Activated T-cell treated with anti-CD3 and anti-CD28 coated beads, Interleukin-2, amount 50 U/mL, for 1 hour (primary cell): ENCODE measurements at regions not wholly inside any gene's neighbourhood (a gene's known extent, or its start where the extent isn't known, plus 50 kb on each side); places are given as distances from the start of the nearest gene placed in this dataset.

Source experiments
- DNase-seq: peaks from one replicate; pipeline ENCODE4 v3.0.0-alpha.2; 2020

DNA sequence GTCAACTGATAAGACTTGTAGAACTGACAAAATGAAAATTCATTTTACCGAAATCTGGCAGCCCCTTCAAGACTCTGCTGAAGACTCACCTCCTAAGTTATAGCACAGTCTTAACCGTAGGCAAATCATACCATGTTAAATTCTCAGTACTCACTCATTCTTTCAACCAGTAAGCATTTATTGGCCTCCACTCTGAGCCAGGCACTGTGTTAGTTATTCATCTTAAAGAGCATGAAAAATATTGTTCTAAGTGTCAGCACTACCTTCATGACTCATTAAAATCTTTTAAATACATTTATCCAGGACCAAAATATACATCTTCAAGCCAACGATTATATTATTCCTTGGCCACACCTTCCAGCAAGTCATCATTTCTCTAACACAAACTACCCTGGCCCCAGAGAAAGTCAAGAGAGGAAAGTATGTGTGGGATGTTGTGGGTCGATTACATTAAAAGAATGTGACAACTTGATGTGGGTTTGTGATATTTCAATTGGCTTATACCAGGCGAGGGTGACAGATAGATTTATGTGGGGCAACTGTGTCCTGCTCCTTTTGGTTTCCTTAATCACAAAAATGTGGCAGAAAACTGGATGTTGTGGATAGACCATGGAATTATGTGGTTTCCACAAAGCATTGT, 55.0 kb downstream of the TMEM30B start:
- no peak for DNase-seq

DNA sequence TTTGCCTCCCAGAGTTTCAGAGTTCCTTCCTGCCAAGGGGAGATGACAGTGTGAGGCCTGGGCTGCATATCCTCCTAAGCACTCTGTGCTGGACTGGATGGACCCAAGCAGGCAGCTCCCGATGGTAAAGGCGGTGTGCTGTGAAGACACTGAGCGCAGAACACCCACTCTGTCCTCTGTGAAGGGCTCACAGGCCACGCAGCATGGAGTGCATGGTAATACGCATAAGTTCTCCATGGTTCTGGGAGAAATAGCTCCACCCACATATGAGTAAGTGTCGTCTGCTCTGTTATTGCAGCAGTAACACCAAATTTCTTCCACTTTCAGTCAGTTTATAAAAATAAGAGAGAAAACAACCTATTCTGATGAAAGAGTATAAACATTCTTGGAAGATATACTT, 55.8 kb downstream of the TMEM30B start:
- no peak for DNase-seq

DNA sequence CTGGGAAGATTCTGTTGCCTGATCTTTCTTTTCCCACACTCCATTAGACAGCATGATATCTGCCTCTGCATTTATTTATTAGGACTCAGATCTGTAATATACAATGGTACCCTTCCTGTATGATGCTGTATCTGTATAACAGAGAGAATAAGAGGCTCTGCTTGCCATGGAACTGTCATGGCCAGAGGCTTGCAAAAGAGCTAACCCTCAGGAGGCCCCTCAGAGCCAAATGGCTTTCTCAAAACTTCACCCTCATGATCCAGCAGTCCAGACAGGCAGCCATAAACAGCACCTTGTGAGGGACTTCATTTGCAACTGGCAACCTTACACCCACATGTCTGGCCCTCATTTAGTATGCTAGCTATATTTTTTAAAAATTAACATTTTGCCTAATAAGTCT, 57.6 kb downstream of the TMEM30B start:
- no peak for DNase-seq

DNA sequence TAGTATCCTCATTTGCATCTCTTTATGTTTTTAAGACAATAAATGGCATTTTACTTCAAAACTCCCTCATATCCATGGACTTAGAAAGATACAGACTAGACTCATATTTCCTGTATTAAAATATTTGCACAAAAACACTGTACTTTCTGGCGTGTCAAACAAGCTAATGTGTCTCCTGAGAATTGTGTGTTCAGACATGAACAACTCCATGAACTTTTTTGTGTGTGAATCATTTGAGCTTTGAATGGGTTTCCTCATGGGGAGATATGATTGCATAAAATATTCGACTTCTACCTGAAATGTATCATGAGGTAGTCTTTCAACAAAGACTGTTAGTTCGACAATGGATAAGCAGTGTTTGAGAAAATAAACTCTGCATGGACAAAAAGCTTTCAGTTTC, 58.8 kb downstream of the TMEM30B start:
- no peak for DNase-seq

DNA sequence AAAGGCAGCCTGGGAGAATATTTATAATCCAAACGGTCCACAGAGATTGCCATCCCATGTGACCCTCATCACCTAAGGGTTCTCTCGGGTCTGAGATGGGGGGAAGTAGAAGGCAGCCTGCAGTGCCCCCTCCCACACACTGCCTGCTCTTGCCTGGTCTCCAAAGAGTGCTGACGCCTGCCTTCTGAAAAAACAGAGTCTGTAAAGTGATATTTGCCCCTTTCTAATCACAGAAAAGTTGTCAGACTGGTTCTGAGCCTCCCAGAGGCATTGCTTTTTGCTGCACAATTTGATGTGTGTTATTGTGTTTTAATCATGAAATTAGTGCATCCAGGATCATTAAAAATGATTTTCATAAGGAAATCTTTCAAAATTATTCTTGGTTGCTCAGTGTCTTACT, 59.2 kb downstream of the TMEM30B start:
- DNase-seq: no peak

DNA sequence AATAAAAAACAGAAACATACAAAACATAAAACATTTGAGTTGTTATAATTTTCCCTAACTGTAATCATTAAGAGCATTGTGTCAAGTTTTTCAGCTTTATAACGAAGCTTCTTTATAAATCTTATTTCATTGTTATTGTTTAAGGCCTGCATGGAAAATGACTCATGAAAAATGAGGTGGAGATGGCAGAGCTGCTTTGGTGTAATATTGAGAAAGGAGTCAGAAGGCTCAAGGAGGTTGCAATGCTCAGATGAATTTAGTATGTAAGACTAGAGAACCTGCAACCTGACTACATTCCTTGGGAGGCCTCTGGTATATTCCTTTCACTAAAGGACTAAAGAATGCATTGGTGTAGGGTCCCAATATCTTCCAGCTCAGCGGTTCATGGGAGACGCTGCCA, 61.5 kb downstream of the TMEM30B start:
- no peak for DNase-seq

DNA sequence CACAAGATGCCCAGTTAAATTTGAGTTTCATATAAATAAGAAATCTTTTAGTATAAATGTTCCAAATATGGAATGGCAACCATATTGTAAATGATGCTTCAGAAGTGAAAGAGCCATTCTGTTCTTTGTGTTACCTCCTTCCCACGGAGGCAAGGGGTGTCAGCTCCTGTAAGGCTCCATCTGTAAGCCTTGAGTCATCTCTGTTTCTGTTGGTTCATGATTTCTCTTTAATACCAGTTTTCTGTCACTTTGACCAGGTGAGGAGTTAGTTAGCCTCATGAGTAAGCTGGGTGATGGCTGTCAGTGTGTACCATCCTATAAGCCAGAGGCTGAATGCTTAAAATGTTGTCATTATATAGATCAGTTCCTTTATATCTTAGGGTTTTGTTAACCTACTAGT, 61.9 kb downstream of the TMEM30B start:
- no peak for DNase-seq

DNA sequence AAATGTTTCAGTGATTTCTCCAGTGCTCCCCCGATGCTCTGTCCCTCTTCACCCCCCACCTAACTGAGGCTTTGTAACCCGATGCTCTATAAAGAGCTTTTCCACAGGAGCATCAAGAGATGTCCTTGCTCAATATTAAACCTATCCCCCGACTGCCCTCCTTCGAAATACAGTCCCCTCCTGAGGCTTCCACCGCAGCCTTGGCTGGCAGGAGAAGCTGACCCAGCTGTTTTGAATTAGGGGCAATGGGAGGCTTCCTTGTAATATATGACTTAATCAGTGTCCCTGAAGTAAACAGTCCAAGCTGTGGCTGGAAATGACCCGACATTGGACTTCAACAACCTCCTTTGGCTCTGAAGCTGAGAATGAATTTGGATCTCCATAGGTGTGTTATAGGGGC, 62.4 kb downstream of the TMEM30B start:
- no peak for DNase-seq

DNA sequence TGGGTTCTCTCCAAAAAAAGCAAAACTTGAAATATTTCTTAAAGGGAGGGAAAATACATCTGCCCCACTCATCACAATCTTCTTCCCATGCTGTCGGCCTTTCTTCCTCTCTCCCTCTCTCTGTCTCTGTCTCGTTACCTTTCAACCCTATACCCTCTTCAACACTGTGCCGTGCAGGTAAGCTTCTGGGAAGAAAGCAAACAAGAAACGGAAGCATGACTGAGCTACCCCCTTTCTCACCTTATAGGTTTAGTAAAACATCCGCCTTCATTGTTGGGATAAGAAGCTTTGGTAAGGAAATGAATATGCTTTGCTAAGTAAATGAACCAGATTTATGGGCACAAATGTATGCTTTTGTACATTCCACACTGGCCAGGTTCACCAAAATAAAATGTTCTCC, 63.0 kb downstream of the TMEM30B start:
- no peak for DNase-seq

DNA sequence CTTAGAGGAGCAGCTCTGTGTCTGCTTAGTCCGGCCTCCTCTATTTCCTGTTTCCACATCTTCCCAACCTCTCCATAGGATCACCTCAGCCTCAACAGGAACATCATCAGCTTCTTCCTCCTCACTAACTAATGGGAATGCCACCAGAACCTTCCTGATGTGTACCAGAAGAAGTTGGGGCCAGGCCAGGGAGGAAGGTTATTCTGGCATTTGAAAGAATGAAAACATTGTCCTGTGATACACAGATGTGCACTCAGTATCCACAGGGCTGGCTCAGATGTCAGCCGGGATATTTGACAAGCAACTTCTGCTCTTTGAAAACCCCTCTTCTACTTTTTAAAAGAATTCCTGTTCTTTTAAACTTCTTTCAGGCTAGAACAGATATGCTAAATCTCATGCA, 63.6 kb downstream of the TMEM30B start:
- DNase-seq: no peak

DNA sequence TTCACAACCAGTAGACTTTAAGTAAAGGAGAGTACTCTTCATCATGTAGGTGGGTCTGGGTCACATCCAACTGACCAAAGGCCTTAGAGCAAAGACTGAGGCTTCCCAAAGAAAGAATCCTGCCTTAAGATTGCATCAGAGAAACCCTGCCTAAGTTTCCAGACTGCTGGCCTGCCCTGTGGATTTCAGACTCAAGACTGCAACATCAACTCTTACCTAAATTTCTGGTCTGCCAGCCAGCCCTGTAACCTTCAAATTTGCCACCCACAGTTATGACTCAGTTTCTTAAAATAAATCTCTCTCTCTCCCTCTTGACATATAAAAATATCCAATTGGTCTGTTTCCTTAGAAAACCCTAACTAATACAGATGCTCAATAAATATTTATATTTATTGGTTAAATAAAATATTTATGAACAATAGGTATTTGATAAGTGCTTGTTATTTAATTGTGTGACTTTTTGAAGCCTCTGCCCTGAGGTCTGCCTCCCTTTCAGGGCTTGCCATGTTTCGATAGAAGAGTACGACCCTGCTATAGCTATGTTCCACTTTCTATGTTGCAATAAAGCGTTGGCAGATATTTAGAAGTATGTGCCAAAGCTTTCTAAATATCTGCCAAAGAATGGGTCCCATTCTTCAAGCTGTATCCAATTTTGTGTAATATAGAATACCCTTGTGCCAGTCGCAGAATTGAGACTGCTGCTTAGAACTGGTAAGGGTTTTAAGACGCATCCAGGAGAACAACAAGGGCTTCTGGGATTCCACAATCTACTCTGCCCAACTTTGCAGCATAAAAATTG, 65.7 kb downstream of the TMEM30B start:
- DNase-seq: no peak

DNA sequence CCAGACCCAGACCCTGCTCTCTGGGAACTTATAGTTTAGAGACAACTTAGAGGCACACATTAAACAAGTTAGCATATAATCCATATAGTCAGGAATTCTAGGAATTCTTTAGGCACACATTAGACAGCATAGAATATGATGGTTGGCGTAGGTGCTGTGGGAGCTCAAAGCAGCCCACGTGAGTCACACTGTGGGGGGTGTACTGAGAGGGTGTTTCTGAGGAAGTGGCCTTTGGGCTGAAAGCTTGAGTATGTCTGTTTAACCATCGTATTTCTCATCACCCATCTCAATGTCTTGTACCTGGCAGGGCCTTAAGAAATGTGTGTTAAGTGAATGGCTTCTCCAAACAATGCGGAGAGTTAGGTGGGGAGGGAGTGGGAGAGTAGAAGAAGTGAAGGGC, 67.2 kb downstream of the TMEM30B start:
- no peak for DNase-seq

DNA sequence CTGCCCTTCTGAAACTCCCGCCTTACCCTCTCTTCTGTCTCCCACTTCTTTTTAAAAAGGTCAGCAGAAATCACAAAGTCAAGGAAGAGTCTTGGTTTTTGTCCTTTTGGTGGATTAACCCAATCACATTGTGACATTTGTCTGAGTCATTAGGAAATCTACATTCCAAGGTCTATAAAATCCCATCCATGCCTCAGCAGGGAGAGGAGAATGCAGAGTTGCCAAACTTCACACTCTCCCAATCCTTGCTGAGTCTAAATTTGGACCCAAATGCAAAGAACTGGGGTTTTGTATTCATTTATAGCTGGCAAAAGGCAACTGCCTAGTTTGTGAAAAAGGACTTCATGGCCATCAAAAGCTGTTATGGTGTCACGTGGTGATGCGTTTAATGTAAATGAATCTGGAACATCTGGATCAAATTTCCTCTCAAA, 67.9 kb downstream of the TMEM30B start:
- no peak for DNase-seq

DNA sequence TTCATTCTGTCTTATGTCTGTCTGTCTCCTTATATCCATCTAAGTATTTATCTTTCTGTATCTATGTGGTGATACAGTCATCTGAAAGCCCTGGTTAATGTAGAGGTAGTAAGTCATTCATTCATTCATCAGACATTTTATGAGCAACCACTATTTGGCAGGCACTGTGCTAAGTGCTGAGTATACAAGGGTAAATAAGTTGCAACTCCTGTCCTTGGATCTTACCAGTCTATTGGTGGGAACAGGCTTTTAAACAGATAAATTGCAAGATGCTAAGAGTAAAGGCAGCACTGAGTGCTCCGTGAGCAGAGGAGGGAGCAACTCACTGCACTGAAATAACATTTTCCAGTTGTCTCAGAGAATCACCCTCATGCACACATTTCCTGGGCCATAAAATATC, 68.6 kb downstream of the TMEM30B start:
- DNase-seq: no peak

DNA sequence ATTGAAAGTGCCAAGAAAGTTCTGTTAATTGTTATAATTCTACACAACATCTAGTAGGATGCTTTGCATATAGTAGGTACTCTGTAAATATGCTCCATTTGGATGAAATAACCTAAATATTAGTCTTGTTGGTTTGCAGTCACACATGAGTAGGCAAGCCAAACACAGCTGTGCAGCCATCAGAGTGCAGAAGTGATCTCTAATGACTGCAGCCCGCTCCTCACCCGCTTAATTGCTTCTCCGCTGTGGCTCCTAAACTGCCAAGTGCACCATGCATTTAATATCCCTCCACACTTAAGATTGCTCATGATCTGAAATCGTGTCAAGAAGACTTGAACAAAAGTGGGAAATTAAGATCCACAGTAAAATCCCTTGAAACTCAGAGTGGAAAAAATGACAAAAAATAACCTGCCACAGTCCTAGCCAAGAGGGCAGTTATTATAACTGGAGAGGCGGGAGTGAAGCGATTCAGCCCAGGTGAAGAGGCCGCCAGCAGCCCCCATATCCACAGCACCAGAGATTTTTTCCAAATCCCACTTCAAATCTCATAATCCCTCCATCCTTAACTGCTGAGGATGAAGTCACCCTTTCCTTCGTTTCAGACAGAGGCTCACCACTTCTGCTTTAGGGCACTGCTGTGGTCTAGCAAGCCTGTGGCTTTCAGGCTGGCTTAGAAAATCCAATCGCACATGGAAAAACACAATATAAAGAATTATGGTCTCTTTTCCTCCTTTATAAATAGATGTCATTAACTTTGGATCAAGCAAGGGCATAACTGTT, 69.5 kb downstream of the TMEM30B start:
- no peak for DNase-seq

DNA sequence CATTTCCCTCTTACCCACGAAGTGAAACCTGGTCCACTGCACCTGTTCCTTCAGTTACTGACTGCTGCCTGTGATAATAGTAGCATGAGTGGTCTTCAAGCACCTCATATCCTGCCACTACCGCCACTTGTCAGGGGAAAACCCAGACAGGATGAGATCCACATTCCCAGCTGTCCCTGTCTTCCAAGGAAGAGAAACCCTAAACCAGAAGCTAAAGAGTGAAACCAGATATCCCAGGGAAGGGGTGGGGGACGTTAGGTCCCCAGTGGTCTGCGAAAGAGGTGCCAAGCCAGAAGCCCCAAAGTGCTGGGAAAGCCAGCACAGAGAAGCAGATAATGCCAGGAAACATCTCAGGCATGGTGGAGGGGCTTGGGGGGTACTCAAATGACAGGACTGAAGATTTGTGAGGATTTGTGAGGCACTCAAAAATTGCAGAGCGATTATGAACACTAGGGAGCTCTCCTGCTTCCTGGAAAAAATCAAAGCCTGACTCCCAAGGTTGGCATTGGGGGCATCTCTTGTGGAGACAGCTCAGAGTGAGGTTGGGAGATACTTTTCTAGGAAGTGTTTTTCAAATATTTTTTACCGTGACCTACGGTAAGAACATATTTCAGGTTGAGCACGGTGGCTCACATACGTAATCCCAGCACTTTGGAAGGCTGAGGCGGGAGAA, 77.9 kb downstream of the TMEM30B start:
- DNase-seq: no peak

DNA sequence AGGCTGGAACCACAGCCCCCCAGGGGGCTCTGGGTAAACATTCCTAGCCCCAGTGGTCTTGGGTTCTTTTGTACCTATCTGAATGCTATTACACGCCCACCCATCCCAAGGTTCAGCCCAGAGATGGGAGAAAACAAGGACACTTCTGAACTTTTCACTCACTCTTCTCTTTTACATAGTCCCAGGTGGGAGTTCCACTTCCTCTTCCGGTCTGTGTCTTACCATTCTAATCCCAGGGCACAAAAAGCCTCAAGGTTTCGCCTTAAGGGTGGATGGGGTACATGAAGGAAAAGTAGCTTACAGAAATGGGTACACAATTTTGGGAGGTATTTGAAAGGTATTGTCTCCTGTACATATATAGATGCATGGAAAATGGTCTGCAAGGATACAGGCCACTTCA, 79.0 kb downstream of the TMEM30B start:
- no peak for DNase-seq

DNA sequence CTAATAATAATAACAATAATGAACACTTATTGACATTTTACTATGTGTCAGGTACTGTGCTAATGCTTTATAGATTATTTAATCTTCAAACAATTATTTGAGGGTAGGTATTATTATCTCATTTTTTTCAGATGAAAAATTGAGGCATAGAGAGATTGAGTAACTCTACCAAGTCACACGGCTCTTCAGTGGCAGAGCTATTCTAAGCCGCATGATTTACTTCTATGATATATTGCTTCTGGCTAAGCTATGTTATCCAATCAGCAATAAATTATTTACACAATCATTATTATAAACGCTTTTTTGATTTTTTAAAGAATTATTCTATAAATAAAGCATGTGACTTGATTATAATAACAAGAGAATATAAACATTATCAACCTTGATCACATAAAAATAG, 80.0 kb downstream of the TMEM30B start:
- DNase-seq: no peak

DNA sequence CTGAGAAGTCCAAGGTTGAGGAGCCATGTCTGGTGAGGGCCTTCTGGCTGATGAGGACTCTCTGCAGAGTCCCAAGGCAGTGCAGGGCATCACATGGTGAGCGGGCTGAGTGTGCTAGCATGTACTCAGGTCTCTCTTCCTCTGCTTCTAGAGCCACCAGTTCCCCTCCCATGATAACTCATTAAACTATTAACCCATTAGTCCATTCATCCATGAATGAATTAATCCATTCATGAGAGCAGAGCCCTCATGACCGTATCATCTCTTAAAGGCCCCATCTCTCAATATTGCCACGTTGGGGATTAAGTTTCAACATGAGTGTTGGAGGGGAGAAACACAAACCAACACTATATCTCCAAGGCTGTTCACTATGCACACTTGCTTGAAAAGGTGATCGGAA, 83.7 kb downstream of the TMEM30B start:
- no peak for DNase-seq

DNA sequence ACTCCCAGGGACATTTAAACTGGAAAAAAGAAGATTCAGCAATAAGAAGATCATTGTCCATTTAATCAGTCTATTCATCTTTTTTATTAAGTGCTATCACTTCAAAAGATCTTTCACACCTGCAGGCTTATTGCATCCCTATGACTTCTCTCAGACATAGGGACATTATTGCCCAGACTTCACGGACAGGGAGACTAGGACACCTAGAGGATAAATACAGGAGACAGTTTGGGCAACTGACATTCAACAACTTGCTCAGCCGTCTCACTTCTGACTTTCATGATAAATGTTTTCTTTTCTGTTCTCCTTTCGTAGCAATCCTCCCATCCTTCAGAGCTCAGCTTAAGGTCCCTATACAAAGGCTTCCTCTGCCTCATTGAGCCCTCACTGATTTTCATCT, 84.3 kb downstream of the TMEM30B start:
- DNase-seq: no peak

DNA sequence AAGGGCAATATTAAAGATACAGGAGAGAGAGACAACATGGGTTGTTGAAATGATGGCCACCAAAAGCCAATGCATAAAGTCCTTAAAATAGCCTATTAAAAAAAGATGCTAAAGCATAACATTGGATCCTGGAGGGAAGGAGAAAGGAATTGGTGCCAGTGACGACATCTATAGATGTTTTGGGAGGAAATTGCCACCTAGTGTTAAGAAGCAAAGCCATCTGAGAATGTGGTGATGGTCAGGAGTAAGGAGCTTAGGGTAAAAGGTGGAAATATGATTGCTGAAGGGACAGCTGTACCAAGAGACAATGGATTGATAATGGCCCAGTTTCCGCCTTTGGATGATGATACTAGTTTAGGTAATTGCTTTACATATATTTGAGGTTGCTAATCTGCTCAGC, 85.1 kb downstream of the TMEM30B start:
- no peak for DNase-seq

DNA sequence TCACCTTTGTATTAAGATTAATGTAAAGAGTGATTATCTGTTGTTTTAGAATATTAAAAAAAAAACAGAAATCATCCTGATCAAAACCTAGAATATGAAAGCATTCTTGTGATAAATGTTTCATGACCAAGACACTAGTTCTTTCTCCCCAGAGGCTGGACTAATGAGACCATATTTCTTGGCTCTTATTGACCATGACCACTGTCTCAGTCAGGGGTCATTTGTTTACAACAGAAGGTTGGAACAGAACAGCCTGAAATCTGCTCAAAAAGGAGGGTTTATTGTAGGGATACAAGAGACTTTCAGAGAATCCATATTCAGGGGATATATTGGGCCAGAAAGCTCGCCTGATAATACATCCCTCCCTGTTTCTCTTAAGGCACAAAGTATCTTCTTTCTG, 87.7 kb downstream of the TMEM30B start:
- no peak for DNase-seq

DNA sequence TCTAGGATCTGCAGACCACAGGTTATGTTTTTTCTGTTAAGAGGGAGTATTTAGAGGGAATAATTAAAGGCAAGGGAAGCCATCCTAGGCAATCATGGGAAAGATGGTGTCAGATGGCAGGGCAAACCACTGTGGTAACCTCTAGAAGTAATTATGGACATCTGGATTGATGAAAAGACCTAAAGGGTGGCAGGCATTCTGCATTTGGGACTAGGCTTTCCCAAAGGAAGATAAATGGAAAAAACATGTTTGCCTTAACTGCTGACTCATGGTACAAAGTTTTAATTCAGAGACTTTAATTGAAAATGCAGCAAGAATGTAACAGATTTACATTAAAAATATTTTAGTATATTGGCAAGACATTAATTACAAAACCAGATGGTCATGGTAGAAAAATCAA, 88.1 kb downstream of the TMEM30B start:
- no peak for DNase-seq

DNA sequence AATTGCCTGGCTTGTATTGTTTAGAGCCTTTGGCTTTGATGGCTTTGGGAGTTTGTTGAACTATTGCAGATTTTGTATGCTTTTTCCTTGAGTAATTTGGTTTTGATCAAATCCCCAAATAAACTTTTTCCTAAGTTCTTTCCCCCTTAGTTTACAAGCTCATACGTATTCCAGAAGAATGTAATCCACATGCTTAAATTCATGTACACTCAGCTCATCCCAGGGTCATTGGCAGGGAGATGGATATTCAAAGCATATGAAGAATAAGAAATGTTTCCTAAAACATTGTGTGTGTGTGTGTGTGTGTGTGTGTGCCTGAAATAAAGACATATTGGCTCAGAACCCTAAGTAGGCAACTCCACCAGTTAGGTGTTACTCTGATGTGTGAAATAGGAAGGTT, 89.4 kb downstream of the TMEM30B start:
- DNase-seq: no peak
